Tibial nerve (tissue), 4 donors: ENCODE measurements at regions not wholly inside any gene's neighbourhood (a gene's known extent, or its start where the extent isn't known, plus 50 kb on each side); places are given as distances from the start of the nearest gene placed in this dataset.

Experiments
- DNase-seq, 2 donors: peaks; one replicate each; pipeline ENCODE4 v3.0.0-alpha.2; 2019; ENCODE audit warnings: low spot score in 2 of 2
- H3K27ac ChIP-seq, 4 donors: fragments of 200-600 bp; sonication (generic) in 3 of 4; one replicate each; pipeline ENCODE4 v1.5.1; 2017 to 2019; ENCODE audit warnings: mild to moderate bottlenecking in 1 of 4
- H3K27me3 ChIP-seq, 2 donors: fragments of 200-600 bp; sonication (generic) in 1 of 2; one replicate each; pipeline versions ENCODE4 v1.5.1 to v1.6.0; 2017 to 2019
- H3K36me3 ChIP-seq, 3 donors: fragments of 200-600 bp; sonication (generic); one replicate each; pipeline ENCODE4 v1.5.1; 2018 to 2019
- H3K4me1 ChIP-seq, 4 donors: fragments of 200-600 bp; sonication (generic) in 3 of 4; one replicate each; pipeline ENCODE4 v1.5.1; 2017 to 2019
- H3K4me3 ChIP-seq, 4 donors: fragments of 200-600 bp; sonication (generic) in 3 of 4; one replicate each; pipeline ENCODE4 v1.5.1; 2017 to 2019; ENCODE audit warnings: mild to moderate bottlenecking in 1 of 4, moderate library complexity in 1 of 4
- H3K9me3 ChIP-seq, 4 donors: fragments of 200-600 bp; sonication (generic) in 3 of 4; one replicate each; pipeline ENCODE4 v1.5.1; 2017 to 2019
- CTCF ChIP-seq, 5 experiments: fragments of 200-600 bp in 3 of 5; fragments of 450-650 bp in 2 of 5; sonication (generic) in 3 of 5; IDR thresholded peaks; one replicate each; pipeline ENCODE4 v1.5.1; 2016 to 2019; ENCODE audit warnings: antibody characterized with exemption in 5 of 5, mild to moderate bottlenecking in 3 of 5, moderate library complexity in 2 of 5
- EP300 ChIP-seq, 2 donors: sonication (generic); formaldehyde crosslinking; IDR thresholded peaks; one replicate each; pipeline ENCODE4 v1.6.1; 2017; ENCODE audit warnings: antibody characterized with exemption in 2 of 2, mild to moderate bottlenecking in 1 of 2
- POLR2A ChIP-seq, 2 donors: fragments of 450-650 bp; IDR thresholded peaks; one replicate each; pipeline ENCODE4 v1.6.1; 2017; ENCODE audit warnings: antibody characterized with exemption in 2 of 2, mild to moderate bottlenecking in 2 of 2, moderate library complexity in 2 of 2
- WGBS, 2 donors: methylation state at CpG; one replicate each; pipeline ENCODE4 v1.1.5; 2018; 5-methylcytosine and 5-hydroxymethylcytosine counted together

GRCh38 chr21:38718481-38718880 lies 87.2 kb upstream of the ETS2 start:
- WGBS, 2 donors = 74 to 78% methylated on average over 3 of the region's 3 CpGs
- no peak for DNase-seq

GRCh38 chr21:38720074-38720473 lies 85.7 kb upstream of the ETS2 start:
- no peak overlapping the region for H3K4me3 ChIP-seq
- H3K27ac ChIP-seq = no peak overlapping the region
- no peaks in the 10 kb centered on the region for H3K27me3 ChIP-seq
- no peaks in the 10 kb centered on the region for H3K36me3 ChIP-seq
- WGBS, 2 donors = 95 to 96% methylated on average over 6 of the region's 6 CpGs
- TF ChIP-seq POLR2A (IDR thresholded peaks at IDR 0.05) = no peak
- peaks cover 0 to 6% (median 2%) of the 10 kb centered on the region in 4 donors for H3K9me3 ChIP-seq
- no peaks in the 10 kb centered on the region for H3K4me1 ChIP-seq
- DNase-seq = no peak

More at GRCh38 chr21:38718481-38718880, 87.2 kb upstream of the ETS2 start:
- H3K36me3 ChIP-seq = no peaks in the 10 kb centered on the region
- H3K27me3 ChIP-seq = no peaks in the 10 kb centered on the region
- no peak overlapping the region for H3K4me3 ChIP-seq
- no peak for TF ChIP-seq EP300 (IDR thresholded peaks at IDR 0.05)
- TF ChIP-seq CTCF (IDR thresholded peaks at IDR 0.05) = no peak
- TF ChIP-seq POLR2A (IDR thresholded peaks at IDR 0.05) = no peak
- H3K4me1 ChIP-seq = no peaks in the 10 kb centered on the region
- H3K9me3 ChIP-seq = no peaks in the 10 kb centered on the region
- H3K27ac ChIP-seq = no peak overlapping the region

GRCh38 chr21:38721055-38721454 lies 84.7 kb upstream of the ETS2 start:
- no peak for DNase-seq
- TF ChIP-seq EP300 (IDR thresholded peaks at IDR 0.05) = no peak
- TF ChIP-seq POLR2A (IDR thresholded peaks at IDR 0.05) = no peak
- no peak for TF ChIP-seq CTCF (IDR thresholded peaks at IDR 0.05)
- WGBS, 2 donors = 62 to 67% methylated on average over 6 of the region's 6 CpGs
- H3K9me3 ChIP-seq = peaks cover 0 to 16% (median 2%) of the 10 kb centered on the region in 4 donors
- H3K36me3 ChIP-seq = no peaks in the 10 kb centered on the region
- H3K4me3 ChIP-seq = no peak overlapping the region
- no peaks in the 10 kb centered on the region for H3K27me3 ChIP-seq
- H3K27ac ChIP-seq = no peak overlapping the region
- no peaks in the 10 kb centered on the region for H3K4me1 ChIP-seq

GRCh38 chr21:38721958-38722357 lies 83.8 kb upstream of the ETS2 start:
- no peak for TF ChIP-seq CTCF (IDR thresholded peaks at IDR 0.05)
- TF ChIP-seq EP300 (IDR thresholded peaks at IDR 0.05) = no peak
- TF ChIP-seq POLR2A (IDR thresholded peaks at IDR 0.05) = no peak
- Histone ChIP-seq H3K4me3 (no peak overlapping the region), H3K4me1 (no peaks in the 10 kb centered on the region), H3K36me3 (no peaks in the 10 kb centered on the region), H3K27me3 (no peaks in the 10 kb centered on the region), H3K27ac (no peak overlapping the region), H3K9me3 (peaks cover 0 to 21% (median 2%) of the 10 kb centered on the region in 4 donors)
- 80 to 84% methylated on average over 6 of the region's 6 CpGs for WGBS, 2 donors
- DNase-seq = no peak

GRCh38 chr21:38725196-38726157 lies 80.3 kb upstream of the ETS2 start:
- H3K4me1 ChIP-seq = peaks cover 0 to 5% (median 0%) of the 10 kb centered on the region in 4 donors
- no peak for DNase-seq
- H3K27ac ChIP-seq = no peak overlapping the region
- H3K27me3 ChIP-seq = no peaks in the 10 kb centered on the region
- TF ChIP-seq EP300 (IDR thresholded peaks at IDR 0.05) = no peak
- no peak for TF ChIP-seq CTCF (IDR thresholded peaks at IDR 0.05)
- TF ChIP-seq POLR2A (IDR thresholded peaks at IDR 0.05) = no peak
- no peaks in the 10 kb centered on the region for H3K36me3 ChIP-seq
- H3K4me3 ChIP-seq = no peak overlapping the region
- WGBS, 2 donors = 91 to 92% methylated on average over 5 of the region's 5 CpGs
- peaks cover 0 to 21% (median 2%) of the 10 kb centered on the region in 4 donors for H3K9me3 ChIP-seq
